ENCODE measurements at regions not wholly inside any gene's neighbourhood (a gene's known extent, or its start where the extent isn't known, plus 50 kb on each side); places are given as distances from the start of the nearest gene placed in this dataset.
A peak's percentile ranks its signal among the peaks of the same experiment; 100 is the strongest.

GRCh38 chr20:10783707-10784553 is 110.1 kb upstream of the JAG1 start:
- peak overlapping the region in 1 of 2 experiments; percentile 22 for H2BK12ac ChIP-seq (ENCODE audit: low read length in 2 of 2)
- peaks cover 0 to 8% of the 10 kb centered on the region in 2 experiments for H3K27me3 ChIP-seq (ENCODE audit: control insufficient read depth in 1 of 2, insufficient read depth in 1 of 2, low read length in 2 of 2)
- H3K23ac ChIP-seq (ENCODE audit: low read length in 2 of 2): no peak overlapping the region
- H2BK15ac ChIP-seq (ENCODE audit: low read depth, poor library complexity, severe bottlenecking): no peak overlapping the region
- no peak overlapping the region for H2BK120ac ChIP-seq (ENCODE audit: low read depth, low read length)
- H2BK5ac ChIP-seq (ENCODE audit: low read depth, low read length, poor library complexity, severe bottlenecking): no peak overlapping the region
- H4K91ac ChIP-seq (ENCODE audit: low read length): no peak overlapping the region
- H3K18ac ChIP-seq (ENCODE audit: low read depth in 1 of 2, low read length in 2 of 2): no peak overlapping the region
- DNase-seq: peak; percentile 71
- H3K79me1 ChIP-seq (replicated peaks; ENCODE audit: low read length, poor library complexity, severe bottlenecking): no peaks in the 10 kb centered on the region
- H3K27ac ChIP-seq (ENCODE audit: low read length, poor library complexity, severe bottlenecking): no peak overlapping the region
- 66% methylated on average over 3 of the region's 4 CpGs for WGBS
- H4K8ac ChIP-seq (ENCODE audit: low read length): no peak overlapping the region
- no peak overlapping the region for H3K14ac ChIP-seq (ENCODE audit: low read length in 2 of 2)
- H3K9ac ChIP-seq (ENCODE audit: low read length): no peak overlapping the region
- no peak overlapping the region for H3K4me3 ChIP-seq (ENCODE audit: insufficient read depth in 1 of 2, low read depth in 1 of 2, low read length in 2 of 2)
- no peak overlapping the region for H3K4me2 ChIP-seq (ENCODE audit: low read length, poor library complexity, severe bottlenecking)
- H3K36me3 ChIP-seq (ENCODE audit: control insufficient read depth in 1 of 2, insufficient read depth in 2 of 2, low read depth in 1 of 2, low read length in 2 of 2): no peaks in the 10 kb centered on the region
- no peak overlapping the region for H2AFZ ChIP-seq (ENCODE audit: low read depth, low read length)
- H3K4ac ChIP-seq (ENCODE audit: low read depth in 1 of 2, low read length in 2 of 2): no peak overlapping the region
- no peak overlapping the region for H2AK5ac ChIP-seq (ENCODE audit: low read length, severe bottlenecking)
- H3K4me1 ChIP-seq (ENCODE audit: control insufficient read depth, insufficient read depth, low read depth, low read length): peaks cover 1% of the 10 kb centered on the region
- H3K9me3 ChIP-seq (ENCODE audit: control insufficient read depth, low read length): no peaks in the 10 kb centered on the region

GRCh38 chr20:10784554-10785183 is 110.9 kb upstream of the JAG1 start:
- 83% methylated on average over 3 of the region's 6 CpGs for WGBS

GRCh38 chr20:10786678-10787077 is 112.9 kb upstream of the JAG1 start:
- Histone ChIP-seq H3K9ac (ENCODE audit: low read length) (no peak overlapping the region), H3K36me3 (ENCODE audit: control insufficient read depth in 1 of 2, insufficient read depth in 2 of 2, low read depth in 1 of 2, low read length in 2 of 2) (no peaks in the 10 kb centered on the region), H3K4me2 (ENCODE audit: low read length, poor library complexity, severe bottlenecking) (no peak overlapping the region), H3K23ac (ENCODE audit: low read length in 2 of 2) (no peak overlapping the region), H2BK12ac (ENCODE audit: low read length in 2 of 2) (no peak overlapping the region), H2AFZ (ENCODE audit: low read depth, low read length) (no peak overlapping the region), H3K4ac (ENCODE audit: low read depth in 1 of 2, low read length in 2 of 2) (no peak overlapping the region), H4K91ac (ENCODE audit: low read length) (no peak overlapping the region), H3K9me3 (ENCODE audit: control insufficient read depth, low read length) (no peaks in the 10 kb centered on the region), H3K4me1 (ENCODE audit: control insufficient read depth, insufficient read depth, low read depth, low read length) (peaks cover 1% of the 10 kb centered on the region), H2BK120ac (ENCODE audit: low read depth, low read length) (no peak overlapping the region), H2BK15ac (ENCODE audit: low read depth, poor library complexity, severe bottlenecking) (no peak overlapping the region), H3K4me3 (ENCODE audit: insufficient read depth in 1 of 2, low read depth in 1 of 2, low read length in 2 of 2) (no peak overlapping the region), H3K18ac (ENCODE audit: low read depth in 1 of 2, low read length in 2 of 2) (no peak overlapping the region), H2AK5ac (ENCODE audit: low read length, severe bottlenecking) (no peak overlapping the region), H2BK5ac (ENCODE audit: low read depth, low read length, poor library complexity, severe bottlenecking) (no peak overlapping the region), H3K27me3 (ENCODE audit: control insufficient read depth in 1 of 2, insufficient read depth in 1 of 2, low read length in 2 of 2) (peaks cover 0 to 8% of the 10 kb centered on the region in 2 experiments), H3K14ac (ENCODE audit: low read length in 2 of 2) (no peak overlapping the region), H3K79me1 (replicated peaks; ENCODE audit: low read length, poor library complexity, severe bottlenecking) (no peaks in the 10 kb centered on the region), H3K27ac (ENCODE audit: low read length, poor library complexity, severe bottlenecking) (no peak overlapping the region), H4K8ac (ENCODE audit: low read length) (no peak overlapping the region)
- no peak for DNase-seq
- 0% methylated on average over 1 of the region's 1 CpG for WGBS

More at GRCh38 chr20:10784554-10785183, 110.9 kb upstream of the JAG1 start:
- peaks cover 0 to 8% of the 10 kb centered on the region in 2 experiments for H3K27me3 ChIP-seq (ENCODE audit: control insufficient read depth in 1 of 2, insufficient read depth in 1 of 2, low read length in 2 of 2)
- H3K4me1 ChIP-seq (ENCODE audit: control insufficient read depth, insufficient read depth, low read depth, low read length): peaks cover 1% of the 10 kb centered on the region
- H2BK120ac ChIP-seq (ENCODE audit: low read depth, low read length): no peak overlapping the region
- no peak overlapping the region for H2BK15ac ChIP-seq (ENCODE audit: low read depth, poor library complexity, severe bottlenecking)
- H3K23ac ChIP-seq (ENCODE audit: low read length in 2 of 2): no peak overlapping the region
- no peak overlapping the region for H3K9ac ChIP-seq (ENCODE audit: low read length)
- H3K4ac ChIP-seq (ENCODE audit: low read depth in 1 of 2, low read length in 2 of 2): no peak overlapping the region
- no peak overlapping the region for H4K8ac ChIP-seq (ENCODE audit: low read length)
- H2AK5ac ChIP-seq (ENCODE audit: low read length, severe bottlenecking): no peak overlapping the region
- no peak overlapping the region for H3K14ac ChIP-seq (ENCODE audit: low read length in 2 of 2)
- no peak overlapping the region for H3K18ac ChIP-seq (ENCODE audit: low read depth in 1 of 2, low read length in 2 of 2)
- H3K36me3 ChIP-seq (ENCODE audit: control insufficient read depth in 1 of 2, insufficient read depth in 2 of 2, low read depth in 1 of 2, low read length in 2 of 2): no peaks in the 10 kb centered on the region
- H2BK5ac ChIP-seq (ENCODE audit: low read depth, low read length, poor library complexity, severe bottlenecking): no peak overlapping the region
- H2BK12ac ChIP-seq (ENCODE audit: low read length in 2 of 2): no peak overlapping the region
- DNase-seq: no peak
- no peak overlapping the region for H2AFZ ChIP-seq (ENCODE audit: low read depth, low read length)
- no peaks in the 10 kb centered on the region for H3K9me3 ChIP-seq (ENCODE audit: control insufficient read depth, low read length)
- no peaks in the 10 kb centered on the region for H3K79me1 ChIP-seq (replicated peaks; ENCODE audit: low read length, poor library complexity, severe bottlenecking)
- H3K4me2 ChIP-seq (ENCODE audit: low read length, poor library complexity, severe bottlenecking): no peak overlapping the region
- H4K91ac ChIP-seq (ENCODE audit: low read length): no peak overlapping the region
- H3K27ac ChIP-seq (ENCODE audit: low read length, poor library complexity, severe bottlenecking): no peak overlapping the region
- H3K4me3 ChIP-seq (ENCODE audit: insufficient read depth in 1 of 2, low read depth in 1 of 2, low read length in 2 of 2): no peak overlapping the region

GRCh38 chr20:10788055-10788454 is 114.3 kb upstream of the JAG1 start:
- H2AK5ac ChIP-seq (ENCODE audit: low read length, severe bottlenecking): no peak overlapping the region
- no peaks in the 10 kb centered on the region for H3K27me3 ChIP-seq (ENCODE audit: control insufficient read depth in 1 of 2, insufficient read depth in 1 of 2, low read length in 2 of 2)
- no peaks in the 10 kb centered on the region for H3K36me3 ChIP-seq (ENCODE audit: control insufficient read depth in 1 of 2, insufficient read depth in 2 of 2, low read depth in 1 of 2, low read length in 2 of 2)
- H2BK120ac ChIP-seq (ENCODE audit: low read depth, low read length): no peak overlapping the region
- no peaks in the 10 kb centered on the region for H3K79me1 ChIP-seq (replicated peaks; ENCODE audit: low read length, poor library complexity, severe bottlenecking)
- H2BK5ac ChIP-seq (ENCODE audit: low read depth, low read length, poor library complexity, severe bottlenecking): no peak overlapping the region
- no peak overlapping the region for H2BK15ac ChIP-seq (ENCODE audit: low read depth, poor library complexity, severe bottlenecking)
- H4K8ac ChIP-seq (ENCODE audit: low read length): no peak overlapping the region
- H4K91ac ChIP-seq (ENCODE audit: low read length): peak overlapping the region; percentile 66
- no peak overlapping the region for H3K4me2 ChIP-seq (ENCODE audit: low read length, poor library complexity, severe bottlenecking)
- WGBS: no CpG with 5 or more reads among the region's 2 CpGs
- H2AFZ ChIP-seq (ENCODE audit: low read depth, low read length): no peak overlapping the region
- H3K23ac ChIP-seq (ENCODE audit: low read length in 2 of 2): no peak overlapping the region
- H2BK12ac ChIP-seq (ENCODE audit: low read length in 2 of 2): no peak overlapping the region
- H3K27ac ChIP-seq (ENCODE audit: low read length, poor library complexity, severe bottlenecking): no peak overlapping the region
- H3K18ac ChIP-seq (ENCODE audit: low read depth in 1 of 2, low read length in 2 of 2): no peak overlapping the region
- H3K4me3 ChIP-seq (ENCODE audit: insufficient read depth in 1 of 2, low read depth in 1 of 2, low read length in 2 of 2): no peak overlapping the region
- no peak overlapping the region for H3K4ac ChIP-seq (ENCODE audit: low read depth in 1 of 2, low read length in 2 of 2)
- H3K9ac ChIP-seq (ENCODE audit: low read length): no peak overlapping the region
- H3K14ac ChIP-seq (ENCODE audit: low read length in 2 of 2): no peak overlapping the region
- H3K9me3 ChIP-seq (ENCODE audit: control insufficient read depth, low read length): no peaks in the 10 kb centered on the region
- no peak for DNase-seq
- peaks cover 3% of the 10 kb centered on the region for H3K4me1 ChIP-seq (ENCODE audit: control insufficient read depth, insufficient read depth, low read depth, low read length)

Data from mesenchymal stem cell (in vitro differentiated cells and primary cell).